Lower leg skin (tissue), 3 donors: ENCODE measurements at regions not wholly inside any gene's neighbourhood (a gene's known extent, or its start where the extent isn't known, plus 50 kb on each side); places are given as distances from the start of the nearest gene placed in this dataset.

Experiments used
- POLR2A ChIP-seq, 2 donors: fragments of 450-650 bp; IDR thresholded peaks; one replicate each; pipeline ENCODE4 v1.6.1; 2016 to 2017; ENCODE audit warnings: antibody characterized with exemption in 2 of 2, mild to moderate bottlenecking in 1 of 2, moderate library complexity in 1 of 2
- TF ChIP-seq, protein P1 (sequence below), 3 donors: fragments of 450-650 bp; IDR thresholded peaks; one replicate each; pipeline ENCODE4 v1.5.1; 2016; ENCODE audit warnings: antibody characterized with exemption in 3 of 3, mild to moderate bottlenecking in 3 of 3, moderate library complexity in 2 of 3

DNA sequence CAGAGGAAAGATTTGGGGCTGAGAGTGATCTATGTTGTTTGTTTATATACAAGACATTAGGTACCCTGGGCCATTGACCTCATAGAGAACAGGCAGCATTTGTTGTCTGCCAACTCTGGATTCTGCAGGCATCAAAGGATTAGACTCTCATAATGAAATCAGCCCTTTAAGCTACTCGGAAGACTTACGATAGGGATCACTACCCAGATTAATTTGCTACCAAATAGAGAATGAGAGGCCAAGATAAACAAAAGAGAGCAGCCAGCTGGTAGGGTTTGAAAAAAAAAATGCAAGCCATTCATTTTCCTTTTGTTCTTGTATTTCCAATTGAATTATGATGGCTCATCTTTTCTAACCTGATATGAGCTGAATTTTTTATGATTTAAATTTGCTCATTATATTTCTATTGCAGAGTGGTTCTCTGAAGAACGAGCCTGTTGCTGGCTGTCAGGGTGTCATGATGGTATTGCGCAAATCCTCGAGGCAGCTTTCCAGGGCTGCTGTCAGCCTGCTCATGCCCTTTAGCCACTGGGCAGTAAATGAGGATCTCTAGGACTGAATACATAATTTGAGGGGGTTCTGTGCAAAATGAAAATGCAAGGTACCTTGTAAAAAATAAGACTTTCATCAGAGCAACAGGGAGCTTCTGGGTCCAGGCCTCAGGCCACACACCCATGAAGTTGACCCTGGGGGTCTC lies 116.4 kb upstream of the KCNJ15 start:
- TF ChIP-seq, protein P1, sequence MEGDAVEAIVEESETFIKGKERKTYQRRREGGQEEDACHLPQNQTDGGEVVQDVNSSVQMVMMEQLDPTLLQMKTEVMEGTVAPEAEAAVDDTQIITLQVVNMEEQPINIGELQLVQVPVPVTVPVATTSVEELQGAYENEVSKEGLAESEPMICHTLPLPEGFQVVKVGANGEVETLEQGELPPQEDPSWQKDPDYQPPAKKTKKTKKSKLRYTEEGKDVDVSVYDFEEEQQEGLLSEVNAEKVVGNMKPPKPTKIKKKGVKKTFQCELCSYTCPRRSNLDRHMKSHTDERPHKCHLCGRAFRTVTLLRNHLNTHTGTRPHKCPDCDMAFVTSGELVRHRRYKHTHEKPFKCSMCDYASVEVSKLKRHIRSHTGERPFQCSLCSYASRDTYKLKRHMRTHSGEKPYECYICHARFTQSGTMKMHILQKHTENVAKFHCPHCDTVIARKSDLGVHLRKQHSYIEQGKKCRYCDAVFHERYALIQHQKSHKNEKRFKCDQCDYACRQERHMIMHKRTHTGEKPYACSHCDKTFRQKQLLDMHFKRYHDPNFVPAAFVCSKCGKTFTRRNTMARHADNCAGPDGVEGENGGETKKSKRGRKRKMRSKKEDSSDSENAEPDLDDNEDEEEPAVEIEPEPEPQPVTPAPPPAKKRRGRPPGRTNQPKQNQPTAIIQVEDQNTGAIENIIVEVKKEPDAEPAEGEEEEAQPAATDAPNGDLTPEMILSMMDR (IDR thresholded peaks at IDR 0.05) = no peak
- no peak for TF ChIP-seq POLR2A (IDR thresholded peaks at IDR 0.05)
